ENCODE measurements at regions not wholly inside any gene's neighbourhood (a gene's known extent, or its start where the extent isn't known, plus 50 kb on each side); places are given as distances from the start of the nearest gene placed in this dataset.

DNA sequence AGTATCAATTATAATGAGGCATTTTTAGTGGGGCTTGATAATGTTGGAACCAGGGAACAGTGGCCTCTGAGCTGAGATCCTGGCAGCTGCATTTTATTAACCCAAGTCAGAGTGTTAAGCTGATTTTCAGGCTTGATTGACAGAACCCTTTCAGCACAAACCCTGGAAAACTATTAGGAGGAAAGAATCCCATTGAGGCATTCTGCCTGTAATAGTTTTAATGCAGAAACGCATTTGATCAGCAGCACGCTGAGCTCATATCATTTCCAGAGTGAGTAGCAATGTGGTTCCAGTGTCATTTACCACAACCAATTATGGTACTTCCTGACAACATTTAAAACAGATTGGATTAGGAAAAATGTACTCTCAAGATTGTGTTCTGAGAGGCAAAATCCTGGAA, 78.3 kb upstream of the BARHL2 start:
- intact Hi-C loops (cut with DNase I) = no loop called here

DNA sequence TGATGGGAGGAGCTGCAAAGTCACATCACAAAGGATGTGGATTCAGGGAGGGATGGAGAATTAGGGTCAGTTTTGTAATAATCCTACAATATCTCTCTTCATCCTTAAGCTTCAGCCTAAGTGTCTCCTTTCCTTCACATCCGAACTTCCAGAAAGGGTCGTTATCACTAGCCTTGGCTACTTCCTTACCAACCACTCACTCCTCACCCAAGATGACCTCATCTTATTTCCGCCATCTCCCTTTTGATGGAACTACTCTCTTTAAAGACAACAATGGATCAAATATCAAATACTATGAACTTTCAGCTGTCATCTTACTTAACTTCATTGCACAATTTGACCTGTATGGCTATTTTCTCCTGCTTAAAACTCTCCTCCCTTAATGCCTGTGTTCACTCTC, 69.6 kb upstream of the BARHL2 start:
- H3K27ac ChIP-seq = no peak overlapping the region
- no peaks in the 10 kb centered on the region for H3K27me3 ChIP-seq
- peaks cover 0 to 3% of the 10 kb centered on the region in 2 donors for H3K9me3 ChIP-seq
- DNase-seq = no peak
- whole genome bisulfite sequencing, 3 donors = 74 to 79% (median 75%) methylated on average over 3 of the region's 3 CpGs
- TF ChIP-seq EP300 (IDR thresholded peaks at IDR 0.05) = no peak
- no peak for TF ChIP-seq POLR2A (IDR thresholded peaks at IDR 0.05)
- TF ChIP-seq CTCF (IDR thresholded peaks at IDR 0.05) = no peak
- no peak overlapping the region for H3K4me3 ChIP-seq
- intact Hi-C loops (cut with DNase I) = no loop called here
- no peaks in the 10 kb centered on the region for H3K4me1 ChIP-seq (ENCODE audit: insufficient read depth)
- no peaks in the 10 kb centered on the region for H3K36me3 ChIP-seq

More for the DNA sequence above, 78.3 kb upstream of the BARHL2 start:
- 52 to 68% (median 63%) methylated on average over 2 of the region's 2 CpGs for WGBS, 3 donors
- peaks cover 0 to 3% of the 10 kb centered on the region in 2 donors for H3K9me3 ChIP-seq
- H3K27me3 ChIP-seq = no peaks in the 10 kb centered on the region
- TF ChIP-seq POLR2A (IDR thresholded peaks at IDR 0.05) (no peak), CTCF (IDR thresholded peaks at IDR 0.05) (no peak), EP300 (IDR thresholded peaks at IDR 0.05) (no peak)
- no peak overlapping the region for H3K27ac ChIP-seq
- DNase-seq = no peak
- no peaks in the 10 kb centered on the region for H3K36me3 ChIP-seq
- H3K4me3 ChIP-seq = no peak overlapping the region
- no peaks in the 10 kb centered on the region for H3K4me1 ChIP-seq (ENCODE audit: insufficient read depth)

DNA sequence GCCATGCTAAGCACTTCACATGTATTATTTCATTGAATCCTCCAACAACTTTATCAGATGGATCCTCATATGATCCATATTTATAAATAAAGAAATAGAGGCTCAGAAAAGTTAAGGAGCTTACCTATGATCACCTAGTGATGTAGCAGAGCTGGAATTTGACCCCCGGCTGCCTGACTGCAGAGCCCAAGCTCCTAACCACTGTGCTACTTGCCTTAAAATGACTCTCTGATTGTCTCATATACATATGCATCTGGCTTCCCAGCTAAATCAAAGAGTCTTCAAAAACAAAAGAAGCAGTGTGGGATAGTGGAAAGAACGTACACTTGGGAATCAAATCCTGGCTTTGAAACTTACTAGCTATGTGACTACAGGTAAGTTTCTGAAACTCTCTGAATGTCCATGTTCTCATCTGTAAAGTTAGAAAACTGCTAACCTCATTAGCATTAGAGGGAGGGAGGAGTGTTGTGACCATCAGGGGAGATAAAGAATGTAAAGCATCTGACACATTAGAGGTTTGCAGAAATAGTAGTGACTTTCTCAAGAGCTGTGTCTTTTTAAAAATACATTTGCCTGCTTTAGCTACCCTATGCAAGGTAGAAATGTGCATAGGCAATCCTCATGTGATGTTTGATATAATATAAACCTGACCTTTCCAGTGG, 67.2 kb upstream of the BARHL2 start:
- Histone ChIP-seq H3K4me1 (ENCODE audit: insufficient read depth) (no peaks in the 10 kb centered on the region), H3K4me3 (no peak overlapping the region), H3K27ac (no peak overlapping the region), H3K9me3 (no peaks in the 10 kb centered on the region), H3K36me3 (no peaks in the 10 kb centered on the region), H3K27me3 (no peaks in the 10 kb centered on the region)
- DNase-seq = no peak
- TF ChIP-seq EP300 (IDR thresholded peaks at IDR 0.05) (no peak), CTCF (IDR thresholded peaks at IDR 0.05) (no peak), POLR2A (IDR thresholded peaks at IDR 0.05) (no peak)
- WGBS, 3 donors = 54 to 60% (median 56%) methylated on average over 2 of the region's 2 CpGs
- intact Hi-C loops (cut with DNase I) = no loop called here

GRCh38 chr1:90783181-90783580, 66.1 kb upstream of the BARHL2 start:
- intact Hi-C loops (cut with DNase I) = no loop called here
- no peak for DNase-seq
- 65 to 70% (median 70%) methylated on average over 6 of the region's 6 CpGs for whole genome bisulfite sequencing, 3 donors
- no peaks in the 10 kb centered on the region for H3K9me3 ChIP-seq
- H3K4me1 ChIP-seq (ENCODE audit: insufficient read depth) = no peaks in the 10 kb centered on the region
- H3K4me3 ChIP-seq = no peak overlapping the region
- H3K27me3 ChIP-seq = no peaks in the 10 kb centered on the region
- TF ChIP-seq EP300 (IDR thresholded peaks at IDR 0.05) (no peak), CTCF (IDR thresholded peaks at IDR 0.05) (no peak), POLR2A (IDR thresholded peaks at IDR 0.05) (no peak)
- no peak overlapping the region for H3K27ac ChIP-seq
- no peaks in the 10 kb centered on the region for H3K36me3 ChIP-seq

Data from ovary (tissue), 7 donors.